ENCODE measurements at regions not wholly inside any gene's neighbourhood (a gene's known extent, or its start where the extent isn't known, plus 50 kb on each side); places are given as distances from the start of the nearest gene placed in this dataset.
"Not testable (repeated sequence)": the region's sequence is repeated elsewhere in the genome, so short reads cannot be mapped to it uniquely, and the experiment has no call there.

GRCh38 chr18:14285053-14285452, 152.8 kb upstream of the ZNF519 start:
- DNase-seq (ENCODE audit: low read depth in 1 of 2, low spot score in 1 of 2) = no peak
- H3K27me3 ChIP-seq (ENCODE audit: insufficient read depth, poor library complexity, severe bottlenecking) = no peaks in the 10 kb centered on the region
- H3K27ac ChIP-seq (replicated peaks) = no peak overlapping the region
- no peak overlapping the region for H3K4me3 ChIP-seq (replicated peaks; ENCODE audit: insufficient read depth, low read length)
- TF ChIP-seq SPI1 (IDR thresholded peaks at IDR 0.05; ENCODE audit: borderline replicate concordance, low read depth) (no peak), GABPA (IDR thresholded peaks at IDR 0.05; ENCODE audit: low read depth) (no peak), POLR2AphosphoS5 (IDR thresholded peaks at IDR 0.05; ENCODE audit: low read depth) (no peak)
- TF ChIP-seq, protein P1, sequence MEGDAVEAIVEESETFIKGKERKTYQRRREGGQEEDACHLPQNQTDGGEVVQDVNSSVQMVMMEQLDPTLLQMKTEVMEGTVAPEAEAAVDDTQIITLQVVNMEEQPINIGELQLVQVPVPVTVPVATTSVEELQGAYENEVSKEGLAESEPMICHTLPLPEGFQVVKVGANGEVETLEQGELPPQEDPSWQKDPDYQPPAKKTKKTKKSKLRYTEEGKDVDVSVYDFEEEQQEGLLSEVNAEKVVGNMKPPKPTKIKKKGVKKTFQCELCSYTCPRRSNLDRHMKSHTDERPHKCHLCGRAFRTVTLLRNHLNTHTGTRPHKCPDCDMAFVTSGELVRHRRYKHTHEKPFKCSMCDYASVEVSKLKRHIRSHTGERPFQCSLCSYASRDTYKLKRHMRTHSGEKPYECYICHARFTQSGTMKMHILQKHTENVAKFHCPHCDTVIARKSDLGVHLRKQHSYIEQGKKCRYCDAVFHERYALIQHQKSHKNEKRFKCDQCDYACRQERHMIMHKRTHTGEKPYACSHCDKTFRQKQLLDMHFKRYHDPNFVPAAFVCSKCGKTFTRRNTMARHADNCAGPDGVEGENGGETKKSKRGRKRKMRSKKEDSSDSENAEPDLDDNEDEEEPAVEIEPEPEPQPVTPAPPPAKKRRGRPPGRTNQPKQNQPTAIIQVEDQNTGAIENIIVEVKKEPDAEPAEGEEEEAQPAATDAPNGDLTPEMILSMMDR (IDR thresholded peaks at IDR 0.05; ENCODE audit: insufficient read depth, low read length) = no peak
- TF ChIP-seq, protein P2, sequence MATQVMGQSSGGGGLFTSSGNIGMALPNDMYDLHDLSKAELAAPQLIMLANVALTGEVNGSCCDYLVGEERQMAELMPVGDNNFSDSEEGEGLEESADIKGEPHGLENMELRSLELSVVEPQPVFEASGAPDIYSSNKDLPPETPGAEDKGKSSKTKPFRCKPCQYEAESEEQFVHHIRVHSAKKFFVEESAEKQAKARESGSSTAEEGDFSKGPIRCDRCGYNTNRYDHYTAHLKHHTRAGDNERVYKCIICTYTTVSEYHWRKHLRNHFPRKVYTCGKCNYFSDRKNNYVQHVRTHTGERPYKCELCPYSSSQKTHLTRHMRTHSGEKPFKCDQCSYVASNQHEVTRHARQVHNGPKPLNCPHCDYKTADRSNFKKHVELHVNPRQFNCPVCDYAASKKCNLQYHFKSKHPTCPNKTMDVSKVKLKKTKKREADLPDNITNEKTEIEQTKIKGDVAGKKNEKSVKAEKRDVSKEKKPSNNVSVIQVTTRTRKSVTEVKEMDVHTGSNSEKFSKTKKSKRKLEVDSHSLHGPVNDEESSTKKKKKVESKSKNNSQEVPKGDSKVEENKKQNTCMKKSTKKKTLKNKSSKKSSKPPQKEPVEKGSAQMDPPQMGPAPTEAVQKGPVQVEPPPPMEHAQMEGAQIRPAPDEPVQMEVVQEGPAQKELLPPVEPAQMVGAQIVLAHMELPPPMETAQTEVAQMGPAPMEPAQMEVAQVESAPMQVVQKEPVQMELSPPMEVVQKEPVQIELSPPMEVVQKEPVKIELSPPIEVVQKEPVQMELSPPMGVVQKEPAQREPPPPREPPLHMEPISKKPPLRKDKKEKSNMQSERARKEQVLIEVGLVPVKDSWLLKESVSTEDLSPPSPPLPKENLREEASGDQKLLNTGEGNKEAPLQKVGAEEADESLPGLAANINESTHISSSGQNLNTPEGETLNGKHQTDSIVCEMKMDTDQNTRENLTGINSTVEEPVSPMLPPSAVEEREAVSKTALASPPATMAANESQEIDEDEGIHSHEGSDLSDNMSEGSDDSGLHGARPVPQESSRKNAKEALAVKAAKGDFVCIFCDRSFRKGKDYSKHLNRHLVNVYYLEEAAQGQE (IDR thresholded peaks at IDR 0.05; ENCODE audit: insufficient replicate concordance, low read depth) = no peak

DNA sequence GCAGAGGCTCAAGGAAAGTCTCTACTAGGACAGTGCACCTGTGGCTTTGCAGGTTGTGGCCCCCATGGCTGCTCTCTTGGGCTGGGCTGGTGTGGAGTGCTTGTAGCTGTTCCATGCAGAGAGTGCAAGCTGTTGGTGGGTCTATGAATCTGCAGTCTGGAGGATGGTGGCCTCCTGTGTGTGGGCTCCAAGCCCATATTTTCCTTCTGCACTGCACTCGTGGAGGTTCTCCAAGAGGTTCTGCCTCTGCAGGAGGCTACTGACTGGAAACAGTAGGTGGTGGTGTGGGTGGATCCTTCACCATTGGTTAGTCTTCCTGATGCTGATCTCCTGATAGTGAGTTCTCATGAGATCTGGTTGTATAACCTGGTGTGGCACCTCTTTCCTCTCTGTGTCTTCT, 143.2 kb upstream of the ZNF519 start:
- H3K27me3 ChIP-seq (ENCODE audit: insufficient read depth, poor library complexity, severe bottlenecking); H3K27ac ChIP-seq (replicated peaks); H3K4me3 ChIP-seq (replicated peaks; ENCODE audit: insufficient read depth, low read length); DNase-seq (ENCODE audit: low read depth in 1 of 2, low spot score in 1 of 2): not testable (repeated sequence)

DNA sequence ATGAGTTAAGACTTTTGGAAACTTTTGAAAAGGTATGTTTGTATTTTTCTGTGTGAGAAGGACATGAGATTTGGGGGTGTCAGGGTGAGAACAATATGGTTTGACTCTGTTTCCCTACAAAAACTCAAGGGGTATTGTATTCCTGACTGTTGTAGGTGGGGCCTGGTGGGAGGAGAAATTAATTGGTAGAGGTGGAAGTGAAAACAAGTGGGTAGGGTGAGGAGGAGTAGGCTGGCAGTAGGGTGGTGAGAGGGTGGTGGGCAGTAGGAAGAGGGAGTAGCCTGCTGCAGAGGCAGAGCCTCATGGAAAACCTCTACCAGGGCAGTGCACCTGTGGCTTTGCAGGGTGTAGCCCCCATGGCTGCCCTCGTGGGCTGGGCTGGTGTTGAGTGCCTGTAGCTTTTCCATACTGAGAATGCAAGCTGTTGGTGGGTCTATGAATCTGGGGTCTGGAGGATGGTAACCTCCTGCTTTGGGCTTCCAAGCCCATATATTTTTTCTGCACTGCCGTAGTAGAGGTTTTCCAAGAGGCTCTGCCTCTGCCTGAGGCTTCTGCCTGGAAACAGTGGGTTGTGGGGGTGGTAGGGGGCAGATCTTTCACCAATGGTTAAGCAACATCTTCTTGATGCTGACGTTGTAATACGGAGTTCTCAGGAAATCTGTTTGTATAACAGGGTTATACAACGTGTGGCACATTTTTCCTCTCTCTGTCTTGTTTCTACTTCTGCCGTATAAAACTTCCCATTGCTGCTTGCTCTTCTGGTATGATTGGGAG, 133.6 kb upstream of the ZNF519 start:
- H3K27ac ChIP-seq (replicated peaks); H3K4me3 ChIP-seq (replicated peaks; ENCODE audit: insufficient read depth, low read length); DNase-seq (ENCODE audit: low read depth in 1 of 2, low spot score in 1 of 2); H3K27me3 ChIP-seq (ENCODE audit: insufficient read depth, poor library complexity, severe bottlenecking): not testable (repeated sequence)

DNA sequence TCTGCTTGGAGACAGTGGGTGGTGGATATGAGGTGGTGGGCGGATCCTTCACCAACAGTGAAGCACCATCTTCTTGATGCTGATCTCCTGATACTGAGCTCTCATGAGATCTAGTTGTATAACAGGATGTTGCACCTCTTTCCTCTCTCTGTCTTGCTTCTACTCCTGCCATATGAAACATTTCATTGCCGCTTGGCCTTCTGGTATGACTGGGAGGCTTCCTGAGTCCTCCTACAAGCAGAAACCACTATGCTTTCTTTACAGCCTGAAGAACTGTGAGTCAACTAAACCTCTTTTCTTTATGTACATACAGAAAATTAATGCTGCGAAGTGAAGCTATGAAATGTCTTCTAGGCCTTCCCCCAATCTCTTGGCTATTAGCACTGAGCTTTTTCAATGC, 130.6 kb upstream of the ZNF519 start:
- not testable (repeated sequence) for DNase-seq (ENCODE audit: low read depth in 1 of 2, low spot score in 1 of 2); H3K27me3 ChIP-seq (ENCODE audit: insufficient read depth, poor library complexity, severe bottlenecking)

DNA sequence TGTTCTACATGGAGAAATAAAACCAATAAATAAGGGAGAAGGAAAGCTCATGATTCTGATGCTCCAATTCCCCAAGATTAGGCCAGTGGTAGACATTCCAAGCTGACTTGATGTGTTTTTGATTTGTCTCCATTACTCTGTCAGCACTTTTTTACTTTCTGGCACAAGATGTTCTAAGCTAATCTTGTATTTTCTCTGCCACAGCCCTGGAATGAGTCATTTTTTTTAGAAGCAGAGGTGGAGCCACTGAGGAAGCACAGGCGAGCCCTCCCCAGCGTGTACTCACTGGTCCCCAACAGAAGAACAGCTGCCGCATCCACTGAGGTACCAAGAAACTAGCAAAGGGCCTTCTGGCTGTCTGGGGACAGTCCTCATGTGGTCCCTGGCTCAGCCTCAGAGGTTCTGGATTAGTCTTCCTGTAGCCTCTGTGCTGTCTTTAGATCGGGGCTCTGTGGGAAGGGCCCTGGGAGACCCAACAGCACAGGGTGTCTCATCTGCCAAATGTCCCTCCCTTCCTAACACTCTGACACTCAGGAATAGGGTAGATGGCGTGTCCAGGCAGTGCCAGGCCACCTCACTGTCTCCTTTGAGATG, 117.9 kb upstream of the ZNF519 start:
- H3K27ac ChIP-seq (replicated peaks); H3K4me3 ChIP-seq (replicated peaks; ENCODE audit: insufficient read depth, low read length); DNase-seq (ENCODE audit: low read depth in 1 of 2, low spot score in 1 of 2); H3K27me3 ChIP-seq (ENCODE audit: insufficient read depth, poor library complexity, severe bottlenecking): not testable (repeated sequence)

More for the DNA sequence above, 130.6 kb upstream of the ZNF519 start:
- H3K4me3 ChIP-seq (replicated peaks; ENCODE audit: insufficient read depth, low read length); H3K27ac ChIP-seq (replicated peaks): not testable (repeated sequence)

DNA sequence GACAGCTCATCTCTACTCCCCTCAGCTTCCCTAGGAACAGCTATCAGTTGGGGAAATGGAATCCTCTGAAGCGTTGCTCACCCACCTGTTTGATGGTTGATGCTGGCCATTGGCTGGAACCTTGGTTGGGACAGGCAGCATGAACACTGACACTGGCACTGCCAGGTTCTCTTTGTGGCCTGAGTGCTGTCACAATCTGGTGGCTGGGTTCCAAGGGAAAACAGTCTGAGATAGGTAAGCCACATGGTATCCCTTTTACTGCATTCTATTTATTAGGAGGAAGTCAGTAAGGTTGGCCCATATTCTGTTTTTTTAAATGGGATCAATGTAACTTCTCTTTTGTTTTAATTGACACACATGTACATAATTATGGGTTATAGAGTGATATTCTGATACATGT, 107.0 kb upstream of the ZNF519 start:
- not testable (repeated sequence) for H3K27me3 ChIP-seq (ENCODE audit: insufficient read depth, poor library complexity, severe bottlenecking); H3K4me3 ChIP-seq (replicated peaks; ENCODE audit: insufficient read depth, low read length); H3K27ac ChIP-seq (replicated peaks); DNase-seq (ENCODE audit: low read depth in 1 of 2, low spot score in 1 of 2)

DNA sequence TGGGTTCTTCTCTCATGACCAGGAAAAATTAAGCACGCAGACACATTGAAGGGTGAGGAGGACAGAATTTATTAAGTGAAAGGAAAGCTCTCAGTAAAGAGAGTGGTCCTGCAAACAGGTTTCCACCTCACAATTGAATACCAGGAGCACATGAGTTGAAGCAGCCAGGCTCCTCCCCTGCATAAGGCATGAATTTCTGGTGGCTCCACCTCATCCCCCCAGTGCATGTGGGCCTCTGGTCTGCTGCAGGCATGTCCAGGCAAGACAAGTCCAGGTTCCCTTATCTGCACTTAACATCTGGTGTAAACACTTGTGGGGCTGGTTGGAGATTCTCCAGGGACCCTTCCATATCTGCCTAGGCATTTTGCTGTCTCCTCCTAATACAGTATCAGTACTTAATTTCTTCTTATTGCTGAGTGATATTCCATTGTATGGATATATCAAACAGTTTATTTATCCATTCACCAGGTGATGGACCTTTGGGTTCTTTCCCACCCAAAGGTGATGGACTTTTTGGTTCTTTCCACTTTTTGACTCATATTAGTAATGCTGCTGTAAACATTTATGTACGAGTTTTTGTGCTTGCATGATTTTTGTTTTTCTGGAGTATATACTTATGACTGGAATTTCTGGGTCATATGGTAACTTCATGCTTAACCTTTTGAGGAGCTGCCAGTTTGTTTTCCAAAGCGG, 104.3 kb upstream of the ZNF519 start:
- not testable (repeated sequence) for DNase-seq (ENCODE audit: low read depth in 1 of 2, low spot score in 1 of 2)

DNA sequence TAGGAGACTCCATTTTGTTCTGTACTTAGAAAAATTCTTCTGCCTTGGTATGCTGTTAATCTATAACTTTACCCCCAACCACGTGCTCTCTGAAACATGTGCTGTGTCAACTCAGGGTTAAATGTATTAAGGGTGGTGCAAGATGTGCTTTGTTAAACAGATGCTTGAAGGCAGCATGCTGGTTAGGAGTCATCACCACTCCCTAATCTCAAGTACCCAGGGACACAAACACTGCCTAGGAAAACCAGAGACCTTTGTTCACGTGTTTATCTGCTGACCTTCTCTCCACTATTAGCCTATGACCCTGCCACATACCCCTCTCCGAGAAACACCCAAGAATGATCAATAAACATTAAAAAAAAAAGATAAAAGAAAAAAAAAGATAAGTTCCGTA, 93.0 kb upstream of the ZNF519 start:
- DNase-seq (ENCODE audit: low read depth in 1 of 2, low spot score in 1 of 2); H3K4me3 ChIP-seq (replicated peaks; ENCODE audit: insufficient read depth, low read length); H3K27ac ChIP-seq (replicated peaks); H3K27me3 ChIP-seq (ENCODE audit: insufficient read depth, poor library complexity, severe bottlenecking): not testable (repeated sequence)

More for the DNA sequence above, 104.3 kb upstream of the ZNF519 start:
- H3K27me3 ChIP-seq (ENCODE audit: insufficient read depth, poor library complexity, severe bottlenecking); H3K27ac ChIP-seq (replicated peaks); H3K4me3 ChIP-seq (replicated peaks; ENCODE audit: insufficient read depth, low read length): not testable (repeated sequence)

GRCh38 chr18:14224551-14225285, 92.5 kb upstream of the ZNF519 start:
- not testable (repeated sequence) for H3K27ac ChIP-seq (replicated peaks); H3K27me3 ChIP-seq (ENCODE audit: insufficient read depth, poor library complexity, severe bottlenecking); DNase-seq (ENCODE audit: low read depth in 1 of 2, low spot score in 1 of 2); H3K4me3 ChIP-seq (replicated peaks; ENCODE audit: insufficient read depth, low read length)

- not testable (repeated sequence) for DNase-seq (ENCODE audit: low read depth in 1 of 2, low spot score in 1 of 2); H3K4me3 ChIP-seq (replicated peaks; ENCODE audit: insufficient read depth, low read length); H3K27ac ChIP-seq (replicated peaks); H3K27me3 ChIP-seq (ENCODE audit: insufficient read depth, poor library complexity, severe bottlenecking)
Measured at GRCh38 chr18:14223919-14224318, 91.7 kb upstream of the ZNF519 start.
